GM19240 (cell line): ENCODE measurements at regions not wholly inside any gene's neighbourhood (a gene's known extent, or its start where the extent isn't known, plus 50 kb on each side); places are given as distances from the start of the nearest gene placed in this dataset.

ENCODE experiments used
- DNase-seq: peaks from one replicate; pipeline ENCODE4 v3.0.0; 2011; ENCODE audit warnings: low spot score; ENCODE audit not compliant: insufficient read length

- DNase-seq, result no peak
Measured at GRCh38 chr1:96992871-96993270, 271.3 kb downstream of the PTBP2 start.

GRCh38 chr1:96995351-96995750 lies 273.8 kb downstream of the PTBP2 start:
- no peak for DNase-seq

GRCh38 chr1:96996001-96996400 lies 274.4 kb downstream of the PTBP2 start:
- no peak for DNase-seq

GRCh38 chr1:96997717-96998116 lies 276.1 kb downstream of the PTBP2 start:
- no peak for DNase-seq

GRCh38 chr1:96998466-96998865 lies 276.9 kb downstream of the PTBP2 start:
- DNase-seq, result no peak

GRCh38 chr1:96999191-96999590 lies 277.6 kb downstream of the PTBP2 start:
- DNase-seq, result no peak

- DNase-seq, result no peak
Measured at GRCh38 chr1:97004054-97004453, 282.5 kb downstream of the PTBP2 start.

GRCh38 chr1:97004743-97005142 lies 283.2 kb downstream of the PTBP2 start:
- DNase-seq, result no peak

- DNase-seq, result no peak
Measured at GRCh38 chr1:97006044-97006661, 284.6 kb downstream of the PTBP2 start.

- no peak for DNase-seq
Measured at GRCh38 chr1:97007840-97008604, 286.4 kb downstream of the PTBP2 start.

GRCh38 chr1:97010566-97011264 lies 289.1 kb downstream of the PTBP2 start:
- no peak for DNase-seq

- no peak for DNase-seq
Measured at GRCh38 chr1:97013136-97013535, 291.6 kb downstream of the PTBP2 start.

GRCh38 chr1:97013941-97014340 lies 292.4 kb downstream of the PTBP2 start:
- no peak for DNase-seq

GRCh38 chr1:97014426-97014825 lies 292.8 kb downstream of the PTBP2 start:
- no peak for DNase-seq

GRCh38 chr1:97017895-97018294 lies 296.3 kb downstream of the PTBP2 start:
- no peak for DNase-seq
